Activated T-helper 1 cell treated with anti-CD3 and anti-CD28 coated beads, Interleukin-12 subunit alpha, Interleukin-12 subunit beta, Interleukin-2, Interleukin-4 antibody, amounts not matched to agents 30 ng/mL and 10 ng/mL and 1 ng/mL, durations not matched to agents 14 hours and 24 hours and 36 hours (primary cell): ENCODE measurements at regions not wholly inside any gene's neighbourhood (a gene's known extent, or its start where the extent isn't known, plus 50 kb on each side); places are given as distances from the start of the nearest gene placed in this dataset.
"Not testable (repeated sequence)": the region's sequence is repeated elsewhere in the genome, so short reads cannot be mapped to it uniquely, and the experiment has no call there.

Experiments
- DNase-seq: peaks from one replicate; pipeline ENCODE4 v3.0.0; 2021; ENCODE audit warnings: low spot score
- H3K27ac Mint-ChIP-seq: one replicate; pipeline ENCODE4 v1.8.0; 2021; ENCODE audit warnings: mild to moderate bottlenecking, mixed read lengths
- H3K27me3 Mint-ChIP-seq: one replicate; pipeline ENCODE4 v1.8.0; 2022; ENCODE audit warnings: mild to moderate bottlenecking, moderate library complexity, mixed read lengths; ENCODE audit not compliant: insufficient read depth
- H3K36me3 Mint-ChIP-seq: one replicate; pipeline ENCODE4 v1.8.0; 2021; ENCODE audit warnings: low read depth, mixed read lengths
- H3K4me1 Mint-ChIP-seq: one replicate; pipeline ENCODE4 v1.8.0; 2021; ENCODE audit warnings: low read depth, mixed read lengths
- H3K4me3 Mint-ChIP-seq: one replicate; pipeline ENCODE4 v1.8.0; 2021; ENCODE audit warnings: mild to moderate bottlenecking, moderate library complexity, mixed read lengths
- H3K9me3 Mint-ChIP-seq: one replicate; pipeline ENCODE4 v1.8.0; 2021; ENCODE audit warnings: mixed read lengths
- intact Hi-C: fragments of 100-400 bp; cut with micrococcal nuclease; formaldehyde crosslinking; loops from one replicate; pipeline ENCODE4 v1.15.1; 2024

- H3K27ac Mint-ChIP-seq, H3K36me3 Mint-ChIP-seq, DNase-seq, H3K4me1 Mint-ChIP-seq, H3K9me3 Mint-ChIP-seq, intact Hi-C loops, H3K4me3 Mint-ChIP-seq, H3K27me3 Mint-ChIP-seq: not testable (repeated sequence)
Measured at GRCh38 chr12:76292891-76293290, 55.3 kb downstream of the BBS10 start.

- H3K27ac Mint-ChIP-seq, intact Hi-C loops, H3K27me3 Mint-ChIP-seq, H3K4me1 Mint-ChIP-seq, DNase-seq, H3K9me3 Mint-ChIP-seq, H3K36me3 Mint-ChIP-seq, H3K4me3 Mint-ChIP-seq: not testable (repeated sequence)
Measured at GRCh38 chr12:76292305-76292704, 55.9 kb downstream of the BBS10 start.

GRCh38 chr12:76290963-76291859, 57.0 kb downstream of the BBS10 start:
- DNase-seq: no peak
- Mint-ChIP-seq H3K27ac (no peak overlapping the region), H3K9me3 (peaks cover 4% of the 10 kb centered on the region), H3K4me1 (no peaks in the 10 kb centered on the region), H3K36me3 (no peaks in the 10 kb centered on the region), H3K27me3 (peaks cover 2% of the 10 kb centered on the region), H3K4me3 (no peak overlapping the region)
- intact Hi-C loops: no loop called here

GRCh38 chr12:76288218-76288617, 60.0 kb downstream of the BBS10 start:
- no peak for DNase-seq
- H3K4me3 Mint-ChIP-seq: no peak overlapping the region
- peaks cover under 1% of the 10 kb centered on the region for H3K9me3 Mint-ChIP-seq

GRCh38 chr12:76284816-76285750, 63.1 kb downstream of the BBS10 start:
- Mint-ChIP-seq H3K27ac (no peak overlapping the region), H3K4me3 (no peak overlapping the region), H3K4me1 (no peaks in the 10 kb centered on the region), H3K36me3 (no peaks in the 10 kb centered on the region), H3K27me3 (peaks cover 5% of the 10 kb centered on the region), H3K9me3 (no peaks in the 10 kb centered on the region)
- no peak for DNase-seq
- intact Hi-C loops: no loop called here

More at GRCh38 chr12:76288218-76288617, 60.0 kb downstream of the BBS10 start:
- no peaks in the 10 kb centered on the region for H3K36me3 Mint-ChIP-seq
- no peak overlapping the region for H3K27ac Mint-ChIP-seq
- peaks cover 2% of the 10 kb centered on the region for H3K27me3 Mint-ChIP-seq
- intact Hi-C loops: no loop called here
- H3K4me1 Mint-ChIP-seq: no peaks in the 10 kb centered on the region

- Mint-ChIP-seq H3K4me3 (no peak overlapping the region), H3K27me3 (peaks cover 3% of the 10 kb centered on the region), H3K27ac (no peak overlapping the region), H3K36me3 (no peaks in the 10 kb centered on the region), H3K9me3 (no peaks in the 10 kb centered on the region), H3K4me1 (no peaks in the 10 kb centered on the region)
- intact Hi-C loops: no loop called here
- no peak for DNase-seq
Measured at GRCh38 chr12:76282744-76283143, 65.5 kb downstream of the BBS10 start.

GRCh38 chr12:76277480-76277879, 70.7 kb downstream of the BBS10 start:
- Mint-ChIP-seq H3K36me3 (no peaks in the 10 kb centered on the region), H3K4me3 (no peak overlapping the region), H3K9me3 (no peaks in the 10 kb centered on the region), H3K27me3 (peaks cover 6% of the 10 kb centered on the region), H3K4me1 (peaks cover 15% of the 10 kb centered on the region), H3K27ac (no peak overlapping the region)
- DNase-seq: no peak
- intact Hi-C loops: loop anchor here (10.0 kb wide), 1 partner anchor 793 kb away; the partner anchor contains the start of gene GLIPR1

- Mint-ChIP-seq H3K4me3 (no peak overlapping the region), H3K4me1 (peaks cover 15% of the 10 kb centered on the region), H3K9me3 (no peaks in the 10 kb centered on the region), H3K27ac (no peak overlapping the region), H3K27me3 (peaks cover 3% of the 10 kb centered on the region), H3K36me3 (no peaks in the 10 kb centered on the region)
- intact Hi-C loops: loop anchor here (10.0 kb wide), 1 partner anchor 792 kb away; the partner anchor contains the start of gene GLIPR1
- DNase-seq: no peak
Measured at GRCh38 chr12:76276499-76277151, 71.6 kb downstream of the BBS10 start.

GRCh38 chr12:76275511-76276093, 72.6 kb downstream of the BBS10 start:
- Mint-ChIP-seq H3K4me3 (no peak overlapping the region), H3K36me3 (no peaks in the 10 kb centered on the region), H3K27me3 (peaks cover 3% of the 10 kb centered on the region), H3K4me1 (peaks cover 15% of the 10 kb centered on the region), H3K9me3 (no peaks in the 10 kb centered on the region), H3K27ac (no peak overlapping the region)
- no peak for DNase-seq
- intact Hi-C loops: loop anchor here (1.0 to 10.0 kb wide), 4 partner anchors 71 to 791 kb away; partner anchors contain the start of gene GLIPR1

GRCh38 chr12:76274420-76275083, 73.7 kb downstream of the BBS10 start:
- Mint-ChIP-seq H3K9me3 (no peaks in the 10 kb centered on the region), H3K4me1 (peaks cover 15% of the 10 kb centered on the region), H3K27ac (peak overlapping the region; percentile 9), H3K36me3 (no peaks in the 10 kb centered on the region), H3K4me3 (no peak overlapping the region), H3K27me3 (peaks cover 3% of the 10 kb centered on the region)
- no peak for DNase-seq
- intact Hi-C loops: loop anchor here (1.0 to 10.0 kb wide), 5 partner anchors 72 to 790 kb away; partner anchors contain the start of gene GLIPR1

- peaks cover 3% of the 10 kb centered on the region for H3K27me3 Mint-ChIP-seq
Measured at GRCh38 chr12:76272287-76272686, 75.9 kb downstream of the BBS10 start.

More at GRCh38 chr12:76272287-76272686, 75.9 kb downstream of the BBS10 start:
- Mint-ChIP-seq H3K36me3 (no peaks in the 10 kb centered on the region), H3K4me1 (peaks cover 15% of the 10 kb centered on the region), H3K27ac (no peak overlapping the region), H3K4me3 (no peak overlapping the region), H3K9me3 (no peaks in the 10 kb centered on the region)
- no peak for DNase-seq
- intact Hi-C loops: loop anchor here (10.0 kb wide), 1 partner anchor 787 kb away; the partner anchor contains the start of gene GLIPR1
